Tibial nerve (tissue), 3 donors: ENCODE measurements at regions not wholly inside any gene's neighbourhood (a gene's known extent, or its start where the extent isn't known, plus 50 kb on each side); places are given as distances from the start of the nearest gene placed in this dataset.

ENCODE experiments used
- CTCF ChIP-seq, 5 experiments: fragments of 200-600 bp in 3 of 5; fragments of 450-650 bp in 2 of 5; sonication (generic) in 3 of 5; IDR thresholded peaks; one replicate each; pipeline ENCODE4 v1.5.1; 2016 to 2019; ENCODE audit warnings: antibody characterized with exemption in 5 of 5, mild to moderate bottlenecking in 3 of 5, moderate library complexity in 2 of 5
- POLR2A ChIP-seq, 2 donors: fragments of 450-650 bp; IDR thresholded peaks; one replicate each; pipeline ENCODE4 v1.6.1; 2017; ENCODE audit warnings: antibody characterized with exemption in 2 of 2, mild to moderate bottlenecking in 2 of 2, moderate library complexity in 2 of 2

DNA sequence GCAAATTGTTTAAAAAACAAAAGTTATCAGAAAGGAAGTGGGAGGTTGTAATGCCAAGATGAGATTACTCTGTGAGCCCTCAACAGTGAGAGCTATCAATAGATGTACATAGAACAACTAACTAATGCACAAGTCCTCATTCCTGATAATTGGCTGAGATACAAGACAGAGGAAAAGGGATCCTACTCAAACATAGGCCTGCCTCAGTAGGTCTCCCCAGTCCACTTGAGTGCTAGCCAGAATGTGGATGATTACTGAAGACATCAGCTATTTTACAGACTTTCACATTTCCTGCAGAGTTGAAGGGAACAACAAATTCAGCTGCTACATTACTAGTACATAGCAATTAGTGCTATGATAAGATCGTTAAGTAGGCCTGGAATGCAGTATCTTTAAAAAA is 981.9 kb downstream of the TUSC7 start:
- TF ChIP-seq CTCF (IDR thresholded peaks at IDR 0.05): no peak
- TF ChIP-seq POLR2A (IDR thresholded peaks at IDR 0.05): no peak
